ENCODE measurements at regions not wholly inside any gene's neighbourhood (a gene's known extent, or its start where the extent isn't known, plus 50 kb on each side); places are given as distances from the start of the nearest gene placed in this dataset.

- no peak for TF ChIP-seq CTCF (IDR thresholded peaks at IDR 0.05; ENCODE audit: low read depth, low read length, missing input control)
- no peak for TF ChIP-seq RAD21 (IDR thresholded peaks at IDR 0.05)
- TF ChIP-seq SP1 (IDR thresholded peaks at IDR 0.05) = no peak
- TF ChIP-seq HNF4A (conservative IDR thresholded peaks at IDR 0.05) = no peak
- TF ChIP-seq ZBTB33 (IDR thresholded peaks at IDR 0.05) = no peak
- TF ChIP-seq EGR1 (IDR thresholded peaks at IDR 0.05; ENCODE audit: low read depth in 2 of 2) = no peak
- no peak for TF ChIP-seq GABPA (IDR thresholded peaks at IDR 0.05 in 1 of 2, conservative IDR thresholded peaks at IDR 0.05 in 1 of 2)
These were observed 122.5 kb downstream of the CCER1 start for GRCh38 chr12:90832427-90832826.
